ENCODE measurements at regions not wholly inside any gene's neighbourhood (a gene's known extent, or its start where the extent isn't known, plus 50 kb on each side); places are given as distances from the start of the nearest gene placed in this dataset.

GRCh38 chr15:70258369-70259027 is 160.8 kb upstream of the TLE3 start:
- TF ChIP-seq POLR2AphosphoS5 (IDR thresholded peaks at IDR 0.05; ENCODE audit: low read depth) (peak; percentile 51; the same call in 1 of the 2 replicates), REST (IDR thresholded peaks at IDR 0.05; ENCODE audit: insufficient replicate concordance, low read depth) (no peak), CTCF (IDR thresholded peaks at IDR 0.05; ENCODE audit: insufficient read depth, low read length) (no peak)

GRCh38 chr15:70257573-70258248 is 160.0 kb upstream of the TLE3 start:
- Histone ChIP-seq H3K4me3 (replicated peaks; ENCODE audit: insufficient read depth, low read length) (no peak overlapping the region), H3K27ac (replicated peaks) (peak overlapping the region; percentile 61), H3K27me3 (ENCODE audit: insufficient read depth, poor library complexity, severe bottlenecking) (no peaks in the 10 kb centered on the region)
- TF ChIP-seq REST (IDR thresholded peaks at IDR 0.05; ENCODE audit: insufficient replicate concordance, low read depth) (no peak), POLR2AphosphoS5 (IDR thresholded peaks at IDR 0.05; ENCODE audit: low read depth) (no peak), GABPA (IDR thresholded peaks at IDR 0.05; ENCODE audit: low read depth) (no peak), SPI1 (IDR thresholded peaks at IDR 0.05; ENCODE audit: borderline replicate concordance, low read depth) (peak; percentile 37; the same call in 1 of the 2 replicates), CTCF (IDR thresholded peaks at IDR 0.05; ENCODE audit: insufficient read depth, low read length) (no peak)
- DNase-seq (ENCODE audit: low read depth in 1 of 2, low spot score in 1 of 2) = peak in 1 of 2 experiments; percentile 77

More at GRCh38 chr15:70258369-70259027, 160.8 kb upstream of the TLE3 start:
- peak overlapping the region; percentile 61 for H3K27ac ChIP-seq (replicated peaks)
- H3K4me3 ChIP-seq (replicated peaks; ENCODE audit: insufficient read depth, low read length) = no peak overlapping the region
- H3K27me3 ChIP-seq (ENCODE audit: insufficient read depth, poor library complexity, severe bottlenecking) = no peaks in the 10 kb centered on the region
- peak in 1 of 2 experiments; percentile 82 for DNase-seq (ENCODE audit: low read depth in 1 of 2, low spot score in 1 of 2)

- Histone ChIP-seq H3K27ac (replicated peaks) (peak overlapping the region; percentile 25; the same call in 1 of the 2 replicates), H3K27me3 (ENCODE audit: insufficient read depth, poor library complexity, severe bottlenecking) (no peaks in the 10 kb centered on the region), H3K4me3 (replicated peaks; ENCODE audit: insufficient read depth, low read length) (no peak overlapping the region)
- no peak for DNase-seq (ENCODE audit: low read depth in 1 of 2, low spot score in 1 of 2)
- TF ChIP-seq CTCF (IDR thresholded peaks at IDR 0.05; ENCODE audit: insufficient read depth, low read length) (no peak), REST (IDR thresholded peaks at IDR 0.05; ENCODE audit: insufficient replicate concordance, low read depth) (no peak), GABPA (IDR thresholded peaks at IDR 0.05; ENCODE audit: low read depth) (no peak), SPI1 (IDR thresholded peaks at IDR 0.05; ENCODE audit: borderline replicate concordance, low read depth) (no peak), POLR2AphosphoS5 (IDR thresholded peaks at IDR 0.05; ENCODE audit: low read depth) (no peak)
These were observed 159.3 kb upstream of the TLE3 start for GRCh38 chr15:70257047-70257446.
